HCT116 (cell line): ENCODE measurements at regions not wholly inside any gene's neighbourhood (a gene's known extent, or its start where the extent isn't known, plus 50 kb on each side); places are given as distances from the start of the nearest gene placed in this dataset.

Source experiments
- ATAC-seq: fragments of 200-7000 bp; cut with Tn5 transposase; 2 replicates; pipeline ENCODE4 v1.9.1; 2020; ENCODE audit warnings: mild to moderate bottlenecking, moderate library complexity
- BruUV-seq: library from RNA; stranded (reverse); fragments of 400-500 nt; replicated peaks from 2 replicates; lab custom pipeline; 2021; lab: Mats Ljungman, UMichigan
- CTCF ChIA-PET: fragments of 300-600 bp; sonication (Branson Sonifier 250); formaldehyde crosslinking; loops from one replicate; lab custom pipeline; 2021; ENCODE audit warnings: antibody characterized with exemption; lab: Charles Lee
- POLR2A ChIA-PET: fragments of 300-600, 350-600 bp; sonication (Branson Sonifier 250); formaldehyde crosslinking; loops from one replicate; lab custom pipeline; 2021; ENCODE audit warnings: antibody characterized with exemption; lab: Charles Lee
- RAD21 ChIA-PET, 2 experiments: fragments of 300-600 bp; sonication (Branson Sonifier 250); formaldehyde crosslinking; loops; one replicate each; lab custom pipeline; 2023; ENCODE audit warnings: low total read pairs in 2 of 2; ENCODE audit not compliant: uncharacterized antibody in 2 of 2, unreplicated experiment in 2 of 2, low non-redundant PET in 1 of 2; lab: Charles Lee
- DNase-seq: peaks from one replicate; pipeline ENCODE4 v3.0.0-alpha.2; 2010; ENCODE audit warnings: low read depth, low spot score
- H2AFZ ChIP-seq: fragments of 200-600 bp; shearing (Covaris generic), sonication (generic); 2 replicates; pipeline ENCODE4 v1.6.1; 2017; ENCODE audit warnings: low read depth, mixed run types, mixed read lengths, antibody characterized with exemption, low read length; ENCODE audit not compliant: poor library complexity, severe bottlenecking
- H3K27ac ChIP-seq: 2 replicates; pipeline ENCODE4 v1.5.1; 2012; ENCODE audit warnings: low read depth, low read length
- H3K27me3 ChIP-seq: fragments of 200-600 bp; sonication (generic); 2 replicates; pipeline ENCODE4 v1.6.1; 2016; ENCODE audit warnings: mixed run types, low read length, mixed read lengths; ENCODE audit not compliant: insufficient read depth
- H3K36me3 ChIP-seq, 2 experiments: fragments of 200-500 bp in 1 of 2; fragments of 200-600 bp in 1 of 2; sonication (Bioruptor generic) in 1 of 2; sonication (generic) in 1 of 2; 2 replicates each; pipeline versions ENCODE4 v1.5.1 to v1.6.1; 2014 to 2016; ENCODE audit warnings: low read length in 2 of 2, inconsistent platforms in 1 of 2, mixed read lengths in 1 of 2, mixed run types in 1 of 2; ENCODE audit not compliant: insufficient read depth in 2 of 2, control insufficient read depth in 1 of 2
- H3K4me1 ChIP-seq, 2 experiments: fragments of 200-600 bp in 1 of 2; sonication (generic) in 1 of 2; 2 replicates each; pipeline versions ENCODE4 v1.5.1 to v1.6.1; 2012 to 2017; ENCODE audit warnings: low read length in 2 of 2, inconsistent platforms in 1 of 2, mild to moderate bottlenecking in 1 of 2, mixed read lengths in 1 of 2, mixed run types in 1 of 2, moderate library complexity in 1 of 2; ENCODE audit not compliant: insufficient read depth in 2 of 2, control insufficient read depth in 1 of 2
- H3K4me2 ChIP-seq: fragments of 200-600 bp; sonication (generic); 2 replicates; pipeline ENCODE4 v1.6.1; 2017; ENCODE audit warnings: mixed run types, low read length, mixed read lengths
- H3K4me3 ChIP-seq, 2 experiments: fragments of 200-600 bp in 1 of 2; sonication (generic) in 1 of 2; replicated peaks in 1 of 2; 2 replicates each; pipeline ENCODE4 v1.5.1; 2011 to 2016; ENCODE audit warnings: low read length in 2 of 2, control low read depth in 1 of 2, low read depth in 1 of 2, mild to moderate bottlenecking in 1 of 2, mixed read lengths in 1 of 2, mixed run types in 1 of 2
- H3K79me2 ChIP-seq: fragments of 200-600 bp; sonication (generic); 2 replicates; pipeline ENCODE4 v1.6.1; 2017; ENCODE audit warnings: mild to moderate bottlenecking, mixed run types, low read length, moderate library complexity, mixed read lengths; ENCODE audit not compliant: insufficient read depth
- H3K9ac ChIP-seq: fragments of 200-600 bp; sonication (generic); 2 replicates; pipeline ENCODE4 v1.6.1; 2016; ENCODE audit warnings: low read length, mixed read lengths
- H3K9me2 ChIP-seq: fragments of 200-600 bp; sonication (generic), shearing (Covaris generic); 2 replicates; pipeline ENCODE4 v1.6.1; 2017; ENCODE audit warnings: mixed run types, mild to moderate bottlenecking, moderate library complexity; ENCODE audit not compliant: insufficient read depth
- H3K9me3 ChIP-seq, 2 experiments: fragments of 200-500 bp in 1 of 2; fragments of 200-600 bp in 1 of 2; sonication (Bioruptor generic) in 1 of 2; sonication (generic) in 1 of 2; 2 replicates each; pipeline ENCODE4 v1.6.1; 2014 to 2017; ENCODE audit warnings: low read length in 2 of 2, mixed read lengths in 2 of 2, inconsistent platforms in 1 of 2, low read depth in 1 of 2, mild to moderate bottlenecking in 1 of 2, mixed run types in 1 of 2, moderate library complexity in 1 of 2; ENCODE audit not compliant: control insufficient read depth in 1 of 2, insufficient read depth in 1 of 2
- H4K20me1 ChIP-seq: fragments of 200-600 bp; sonication (generic), shearing (Covaris generic); 2 replicates; pipeline ENCODE4 v1.6.1; 2017; ENCODE audit warnings: mixed run types, mild to moderate bottlenecking, moderate library complexity; ENCODE audit not compliant: insufficient read depth
- CBX3 ChIP-seq: IDR thresholded peaks from 2 replicates; pipeline ENCODE4 v1.6.1; 2012; ENCODE audit warnings: low read depth
- EGR1 ChIP-seq: IDR thresholded peaks from 2 replicates; pipeline ENCODE4 v1.6.1; 2012; ENCODE audit warnings: low read depth
- EZH2 ChIP-seq: fragments of 200-600 bp; sonication (generic); IDR thresholded peaks from 2 replicates; pipeline ENCODE4 v1.6.1; 2017; ENCODE audit warnings: antibody characterized with exemption, mixed run types
- POLR2AphosphoS5 ChIP-seq: IDR thresholded peaks from 2 replicates; pipeline ENCODE4 v1.6.1; 2011; ENCODE audit warnings: mild to moderate bottlenecking, low read depth, low read length, moderate library complexity
- SIN3A ChIP-seq: IDR thresholded peaks from 2 replicates; pipeline ENCODE4 v1.6.1; 2012; ENCODE audit warnings: low read depth
- SRF ChIP-seq: IDR thresholded peaks from 2 replicates; pipeline ENCODE4 v1.6.1; 2012; ENCODE audit warnings: low read depth
- YY1 ChIP-seq: IDR thresholded peaks from 2 replicates; pipeline ENCODE4 v1.6.1; 2011; ENCODE audit warnings: low read length, low read depth, moderate library complexity, mild to moderate bottlenecking; ENCODE audit not compliant: insufficient replicate concordance; ENCODE audit errors: extremely low read depth
- ZFX ChIP-seq: fragments of 450-650 bp; IDR thresholded peaks from 2 replicates; pipeline ENCODE4 v1.6.1; 2017
- intact Hi-C: fragments of 100-400 bp; cut with micrococcal nuclease; formaldehyde crosslinking; loops from 2 replicates; pipeline ENCODE4 v1.10.0; 2022
- TF ChIP-seq, protein P1 (sequence below): IDR thresholded peaks from 2 replicates; pipeline ENCODE4 v1.6.1; 2012
- TF ChIP-seq, protein P2 (sequence below): IDR thresholded peaks from 2 replicates; pipeline ENCODE4 v1.6.1; 2011; ENCODE audit warnings: mild to moderate bottlenecking, low read length, moderate library complexity; ENCODE audit not compliant: insufficient replicate concordance; ENCODE audit errors: extremely low read depth

DNA sequence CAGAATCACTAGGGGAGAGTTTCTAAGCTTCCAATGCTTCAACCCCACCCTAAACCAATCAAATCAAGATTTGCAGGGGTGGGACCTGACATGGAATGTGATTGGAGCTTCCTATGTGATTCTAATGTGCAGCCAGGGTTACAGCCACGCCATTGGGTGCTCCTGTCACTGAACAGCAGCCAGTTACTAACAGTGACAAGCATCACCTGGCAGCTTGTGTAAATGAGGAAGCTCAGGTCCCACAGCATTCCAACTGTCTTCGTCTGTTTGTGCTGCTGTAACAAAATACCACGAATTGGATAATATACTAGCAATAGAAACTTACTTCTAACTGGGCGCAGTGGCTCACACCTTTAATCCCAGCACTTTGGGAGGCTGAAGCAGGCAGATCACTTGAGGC lies 294.9 kb downstream of the SHQ1 start (continued):
- TF ChIP-seq, protein P1, sequence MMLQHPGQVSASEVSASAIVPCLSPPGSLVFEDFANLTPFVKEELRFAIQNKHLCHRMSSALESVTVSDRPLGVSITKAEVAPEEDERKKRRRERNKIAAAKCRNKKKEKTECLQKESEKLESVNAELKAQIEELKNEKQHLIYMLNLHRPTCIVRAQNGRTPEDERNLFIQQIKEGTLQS = no peak
- TF ChIP-seq, all 23 proteins: peak for 0

DNA sequence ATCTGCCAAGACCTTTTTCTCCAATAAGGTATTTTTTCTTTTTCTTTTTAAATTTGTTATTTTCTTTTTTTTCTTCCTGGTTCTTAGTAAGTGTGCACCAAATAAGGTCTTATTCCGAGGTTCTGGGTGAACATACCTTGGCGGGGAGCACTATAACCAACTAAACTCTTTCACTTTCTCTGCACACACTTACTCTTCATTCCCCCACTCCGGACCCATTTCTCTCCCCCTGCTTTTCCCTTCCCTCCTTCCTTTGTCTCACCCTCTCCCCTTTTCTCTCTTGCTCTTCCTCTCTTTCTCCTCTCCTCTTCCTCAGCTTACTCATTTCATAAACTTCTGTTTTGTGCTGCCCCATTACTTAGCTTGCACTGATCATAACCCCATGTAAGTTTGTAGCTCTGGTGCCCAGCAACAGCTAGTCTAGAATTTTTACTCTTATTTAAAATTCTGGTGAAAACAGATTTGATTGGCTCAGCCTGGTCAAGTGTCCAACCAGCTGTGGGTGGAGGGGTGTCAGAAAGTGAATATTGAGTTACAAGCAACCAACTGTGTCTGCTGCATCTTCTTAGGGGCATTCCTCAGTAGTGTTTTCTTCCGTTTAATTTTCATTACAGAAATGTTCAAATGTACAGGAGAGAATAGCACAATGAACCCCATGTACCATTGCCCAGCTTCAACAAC lies 297.5 kb downstream of the SHQ1 start:
- Histone ChIP-seq H3K9me2 (no peaks in the 10 kb centered on the region), H3K36me3 (no peaks in the 10 kb centered on the region), H3K79me2 (no peaks in the 10 kb centered on the region), H3K27ac (no peak overlapping the region), H3K9ac (no peak overlapping the region), H2AFZ (no peak overlapping the region), H3K4me2 (no peak overlapping the region), H3K4me3 (no peak overlapping the region), H3K4me1 (no peaks in the 10 kb centered on the region), H3K27me3 (no peaks in the 10 kb centered on the region), H4K20me1 (no peaks in the 10 kb centered on the region), H3K9me3 (no peaks in the 10 kb centered on the region)
- intact Hi-C loops = no loop called here
- no peak for DNase-seq
- POLR2A ChIA-PET = interaction anchor here (0.7 kb wide), 1 partner anchor 24 kb away, joined by 4 read pairs; no protein-coding TSS in a partner anchor
- CTCF ChIA-PET = no interaction called here
- no TSS peak for BruUV-seq
- RAD21 ChIA-PET = no interaction called here
- no peak for TF ChIP-seq SRF
- no peak for TF ChIP-seq CBX3
- no peak for TF ChIP-seq SIN3A
- TF ChIP-seq, protein P2, sequence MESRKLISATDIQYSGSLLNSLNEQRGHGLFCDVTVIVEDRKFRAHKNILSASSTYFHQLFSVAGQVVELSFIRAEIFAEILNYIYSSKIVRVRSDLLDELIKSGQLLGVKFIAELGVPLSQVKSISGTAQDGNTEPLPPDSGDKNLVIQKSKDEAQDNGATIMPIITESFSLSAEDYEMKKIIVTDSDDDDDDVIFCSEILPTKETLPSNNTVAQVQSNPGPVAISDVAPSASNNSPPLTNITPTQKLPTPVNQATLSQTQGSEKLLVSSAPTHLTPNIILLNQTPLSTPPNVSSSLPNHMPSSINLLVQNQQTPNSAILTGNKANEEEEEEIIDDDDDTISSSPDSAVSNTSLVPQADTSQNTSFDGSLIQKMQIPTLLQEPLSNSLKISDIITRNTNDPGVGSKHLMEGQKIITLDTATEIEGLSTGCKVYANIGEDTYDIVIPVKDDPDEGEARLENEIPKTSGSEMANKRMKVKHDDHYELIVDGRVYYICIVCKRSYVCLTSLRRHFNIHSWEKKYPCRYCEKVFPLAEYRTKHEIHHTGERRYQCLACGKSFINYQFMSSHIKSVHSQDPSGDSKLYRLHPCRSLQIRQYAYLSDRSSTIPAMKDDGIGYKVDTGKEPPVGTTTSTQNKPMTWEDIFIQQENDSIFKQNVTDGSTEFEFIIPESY = no peak
- no peak for TF ChIP-seq YY1
- TF ChIP-seq EGR1 = no peak
- no peak for TF ChIP-seq EZH2
- TF ChIP-seq POLR2AphosphoS5 = no peak
- TF ChIP-seq ZFX = no peak
- no peak for ATAC-seq
